Activated B cell treated with CpG ODN at 0.5 μM for 24 hours (primary cell): ENCODE measurements at regions not wholly inside any gene's neighbourhood (a gene's known extent, or its start where the extent isn't known, plus 50 kb on each side); places are given as distances from the start of the nearest gene placed in this dataset.
"Not testable (repeated sequence)": the region's sequence is repeated elsewhere in the genome, so short reads cannot be mapped to it uniquely, and the experiment has no call there.

ENCODE experiments used
- ATAC-seq: fragments of 200-7000 bp; cut with Tn5 transposase; one replicate; pipeline ENCODE4 v1.10.0; 2021; ENCODE audit warnings: low read depth, mild to moderate bottlenecking, moderate library complexity
- CTCF ChIA-PET: fragments of 350-600 bp; sonication (Branson Sonifier 250); formaldehyde crosslinking; loops from one replicate; lab custom pipeline; 2021; ENCODE audit warnings: antibody characterized with exemption; lab: Charles Lee
- POLR2A ChIA-PET: fragments of 350-600 bp; sonication (Branson Sonifier 250); formaldehyde crosslinking; loops from one replicate; lab custom pipeline; 2021; ENCODE audit warnings: antibody characterized with exemption; lab: Charles Lee
- DNase-seq: peaks from one replicate; pipeline ENCODE4 v3.0.0; 2022
- H3K27ac Mint-ChIP-seq: one replicate; pipeline ENCODE4 v1.8.0; 2020; ENCODE audit warnings: mixed read lengths
- H3K27me3 Mint-ChIP-seq: one replicate; pipeline ENCODE4 v1.8.0; 2021; ENCODE audit warnings: mixed read lengths
- H3K36me3 Mint-ChIP-seq: one replicate; pipeline ENCODE4 v1.8.0; 2021; ENCODE audit warnings: low read depth, mixed read lengths
- H3K4me1 Mint-ChIP-seq: one replicate; pipeline ENCODE4 v1.8.0; 2021; ENCODE audit warnings: mixed read lengths
- H3K4me3 Mint-ChIP-seq: one replicate; pipeline ENCODE4 v1.8.0; 2020; ENCODE audit warnings: mild to moderate bottlenecking, mixed read lengths
- H3K9me3 Mint-ChIP-seq: one replicate; pipeline ENCODE4 v1.8.0; 2020; ENCODE audit warnings: mixed read lengths
- intact Hi-C: fragments of 100-400 bp; cut with micrococcal nuclease; formaldehyde crosslinking; loops from one replicate; pipeline ENCODE4 v1.15.1; 2024
- TF ChIP-seq, protein P1 (sequence below): fragments of 200-600 bp; IDR thresholded peaks from one replicate; pipeline ENCODE4 v1.8.0; 2022; ENCODE audit warnings: antibody characterized with exemption, mild to moderate bottlenecking

GRCh38 chrX:20685652-20686051 lies 418.9 kb upstream of the RPS6KA3 start:
- H3K27me3 Mint-ChIP-seq: no peaks in the 10 kb centered on the region
- intact Hi-C loops: no loop called here
- CTCF ChIA-PET: no interaction called here
- no peaks in the 10 kb centered on the region for H3K9me3 Mint-ChIP-seq
- no peak overlapping the region for H3K4me3 Mint-ChIP-seq
- no peaks in the 10 kb centered on the region for H3K4me1 Mint-ChIP-seq
- no peak overlapping the region for H3K27ac Mint-ChIP-seq
- DNase-seq (no peak), ATAC-seq (no peak)
- no peaks in the 10 kb centered on the region for H3K36me3 Mint-ChIP-seq
- TF ChIP-seq, protein P1, sequence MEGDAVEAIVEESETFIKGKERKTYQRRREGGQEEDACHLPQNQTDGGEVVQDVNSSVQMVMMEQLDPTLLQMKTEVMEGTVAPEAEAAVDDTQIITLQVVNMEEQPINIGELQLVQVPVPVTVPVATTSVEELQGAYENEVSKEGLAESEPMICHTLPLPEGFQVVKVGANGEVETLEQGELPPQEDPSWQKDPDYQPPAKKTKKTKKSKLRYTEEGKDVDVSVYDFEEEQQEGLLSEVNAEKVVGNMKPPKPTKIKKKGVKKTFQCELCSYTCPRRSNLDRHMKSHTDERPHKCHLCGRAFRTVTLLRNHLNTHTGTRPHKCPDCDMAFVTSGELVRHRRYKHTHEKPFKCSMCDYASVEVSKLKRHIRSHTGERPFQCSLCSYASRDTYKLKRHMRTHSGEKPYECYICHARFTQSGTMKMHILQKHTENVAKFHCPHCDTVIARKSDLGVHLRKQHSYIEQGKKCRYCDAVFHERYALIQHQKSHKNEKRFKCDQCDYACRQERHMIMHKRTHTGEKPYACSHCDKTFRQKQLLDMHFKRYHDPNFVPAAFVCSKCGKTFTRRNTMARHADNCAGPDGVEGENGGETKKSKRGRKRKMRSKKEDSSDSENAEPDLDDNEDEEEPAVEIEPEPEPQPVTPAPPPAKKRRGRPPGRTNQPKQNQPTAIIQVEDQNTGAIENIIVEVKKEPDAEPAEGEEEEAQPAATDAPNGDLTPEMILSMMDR: no peak
- POLR2A ChIA-PET: no interaction called here

DNA sequence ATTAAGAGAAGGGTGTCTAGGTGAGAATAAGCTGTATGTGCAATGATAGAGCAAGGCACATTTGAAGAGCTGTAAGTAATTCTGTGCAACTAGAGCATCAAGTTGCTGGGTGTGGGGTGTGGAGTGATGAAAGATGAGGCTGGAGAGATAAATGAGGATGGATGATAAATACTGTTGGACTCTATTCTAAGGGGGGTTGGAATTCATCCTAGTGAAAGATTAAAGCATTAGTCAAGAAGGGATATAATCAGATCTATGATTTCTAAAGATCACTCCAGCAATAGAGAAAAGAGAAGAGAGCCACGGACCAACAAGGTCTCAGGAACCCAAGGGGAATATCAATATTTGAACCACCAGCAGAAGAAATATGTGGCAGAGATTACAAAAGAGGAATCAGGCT lies 415.0 kb upstream of the RPS6KA3 start:
- DNase-seq (no peak), ATAC-seq (no peak)
- TF ChIP-seq, protein P1: no peak
- no peaks in the 10 kb centered on the region for H3K27me3 Mint-ChIP-seq
- no peaks in the 10 kb centered on the region for H3K36me3 Mint-ChIP-seq
- ChIA-PET CTCF (no interaction called here), POLR2A (no interaction called here)
- no peaks in the 10 kb centered on the region for H3K9me3 Mint-ChIP-seq
- no peak overlapping the region for H3K27ac Mint-ChIP-seq
- H3K4me1 Mint-ChIP-seq: no peaks in the 10 kb centered on the region
- no peak overlapping the region for H3K4me3 Mint-ChIP-seq
- intact Hi-C loops: no loop called here

GRCh38 chrX:20680998-20681397 lies 414.3 kb upstream of the RPS6KA3 start:
- no peak for ATAC-seq
- ChIA-PET CTCF (no interaction called here), POLR2A (no interaction called here)
- H3K4me1 Mint-ChIP-seq: no peaks in the 10 kb centered on the region
- no peak overlapping the region for H3K4me3 Mint-ChIP-seq
- no peaks in the 10 kb centered on the region for H3K9me3 Mint-ChIP-seq
- TF ChIP-seq, protein P1: no peak
- intact Hi-C loops: no loop called here
- no peaks in the 10 kb centered on the region for H3K36me3 Mint-ChIP-seq
- DNase-seq: no peak
- H3K27me3 Mint-ChIP-seq: no peaks in the 10 kb centered on the region
- no peak overlapping the region for H3K27ac Mint-ChIP-seq

DNA sequence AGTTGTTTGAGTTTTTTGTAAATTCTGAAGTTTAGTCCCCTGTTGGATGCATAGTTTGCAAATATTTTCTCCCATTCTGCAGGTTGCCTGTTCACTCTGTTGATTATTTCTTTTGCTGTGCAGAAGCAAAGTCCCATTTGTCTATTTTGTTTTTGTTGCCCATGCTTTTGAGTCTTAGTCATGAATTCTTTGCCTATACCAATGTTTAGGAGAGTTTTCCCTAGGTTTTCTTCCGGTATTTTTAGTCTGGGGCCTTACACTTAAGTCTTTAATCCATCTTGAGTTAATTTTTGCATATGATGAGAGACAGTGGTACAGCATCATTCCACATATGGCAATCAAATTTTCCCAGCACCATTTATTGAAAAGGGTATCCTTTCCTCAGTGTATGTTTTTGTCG lies 405.8 kb upstream of the RPS6KA3 start:
- CTCF ChIA-PET: no interaction called here
- H3K9me3 Mint-ChIP-seq: no peaks in the 10 kb centered on the region
- no peaks in the 10 kb centered on the region for H3K36me3 Mint-ChIP-seq
- H3K4me1 Mint-ChIP-seq: no peaks in the 10 kb centered on the region
- POLR2A ChIA-PET: no interaction called here
- no peak overlapping the region for H3K4me3 Mint-ChIP-seq
- H3K27me3 Mint-ChIP-seq: no peaks in the 10 kb centered on the region
- intact Hi-C loops: no loop called here
- DNase-seq (no peak), ATAC-seq (no peak)
- TF ChIP-seq, protein P1: no peak
- H3K27ac Mint-ChIP-seq: no peak overlapping the region

DNA sequence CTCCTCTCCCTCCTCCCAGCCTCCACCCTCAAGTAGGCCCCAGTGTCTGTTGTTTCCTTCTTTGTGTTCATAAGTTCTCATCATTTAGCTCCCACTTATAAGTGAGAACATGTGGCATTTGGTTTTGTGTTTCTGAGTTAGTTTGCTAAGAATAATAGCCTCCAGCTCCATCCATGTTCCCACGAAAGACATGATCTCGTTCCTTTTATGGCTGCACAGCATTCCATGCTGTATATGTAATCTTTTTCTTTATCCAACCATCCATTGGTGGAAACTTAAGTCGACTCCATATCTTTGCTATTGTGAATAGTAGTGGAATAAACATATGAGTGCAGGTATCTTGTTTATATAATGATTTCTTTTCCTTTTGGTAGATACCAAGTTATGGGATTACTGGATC lies 405.0 kb upstream of the RPS6KA3 start:
- ATAC-seq, intact Hi-C loops, H3K4me3 Mint-ChIP-seq, H3K9me3 Mint-ChIP-seq, H3K4me1 Mint-ChIP-seq, POLR2A ChIA-PET, H3K36me3 Mint-ChIP-seq, H3K27ac Mint-ChIP-seq, CTCF ChIA-PET, DNase-seq, H3K27me3 Mint-ChIP-seq: not testable (repeated sequence)

DNA sequence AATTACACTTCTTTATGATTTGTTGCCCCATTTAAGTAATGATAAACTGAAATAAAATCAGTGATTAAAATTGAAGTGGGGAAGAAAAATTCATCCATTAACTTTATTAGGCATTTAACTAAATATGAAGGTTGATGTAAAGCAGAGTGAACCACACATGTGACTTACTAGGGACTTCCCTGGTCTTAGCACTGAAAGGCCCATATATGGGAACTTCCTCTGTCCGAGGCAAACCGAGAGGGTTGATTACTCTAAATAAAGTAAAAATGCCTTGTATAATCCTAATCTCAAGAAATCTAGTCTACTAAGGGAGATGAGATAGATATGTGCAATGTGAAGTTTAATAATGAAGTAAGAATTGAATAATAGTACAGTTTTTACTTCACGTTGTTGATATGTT lies 403.9 kb upstream of the RPS6KA3 start:
- TF ChIP-seq, protein P1: no peak
- Mint-ChIP-seq H3K27ac (no peak overlapping the region), H3K4me3 (no peak overlapping the region), H3K27me3 (no peaks in the 10 kb centered on the region), H3K4me1 (no peaks in the 10 kb centered on the region), H3K9me3 (no peaks in the 10 kb centered on the region), H3K36me3 (no peaks in the 10 kb centered on the region)
- CTCF ChIA-PET: no interaction called here
- intact Hi-C loops: no loop called here
- no peak for ATAC-seq
- POLR2A ChIA-PET: no interaction called here
- no peak for DNase-seq
